HT-29 (cell line): ENCODE measurements at regions not wholly inside any gene's neighbourhood (a gene's known extent, or its start where the extent isn't known, plus 50 kb on each side); places are given as distances from the start of the nearest gene placed in this dataset.
A peak's percentile ranks its signal among the peaks of the same experiment; 100 is the strongest.
"Not testable (repeated sequence)": the region's sequence is repeated elsewhere in the genome, so short reads cannot be mapped to it uniquely, and the experiment has no call there.

Experiments
- DNase-seq: peaks from one replicate; pipeline ENCODE4 v3.0.0-alpha.2; 2015; ENCODE audit warnings: low spot score

DNA sequence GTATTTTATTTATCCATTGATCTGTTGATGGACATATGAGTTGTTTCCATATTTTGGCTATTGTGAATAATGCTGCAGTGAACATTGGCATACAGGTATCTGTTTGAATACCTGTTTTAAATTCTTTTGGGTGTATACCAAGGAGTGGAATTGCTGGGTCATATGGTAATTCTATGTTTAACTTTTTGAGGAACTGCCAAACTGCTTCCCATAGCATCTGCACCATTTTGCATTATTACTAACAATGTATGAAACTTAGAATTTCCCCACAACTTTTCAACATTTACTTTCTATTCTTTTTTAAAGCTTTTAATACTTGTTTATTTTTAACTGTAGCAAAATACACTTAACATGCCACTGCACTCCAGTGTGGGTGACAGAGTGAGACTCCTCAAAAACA, 57.0 kb upstream of the MSN start:
- DNase-seq: no peak

GRCh38 chrX:65610040-65610439, 57.4 kb upstream of the MSN start:
- DNase-seq: no peak

DNA sequence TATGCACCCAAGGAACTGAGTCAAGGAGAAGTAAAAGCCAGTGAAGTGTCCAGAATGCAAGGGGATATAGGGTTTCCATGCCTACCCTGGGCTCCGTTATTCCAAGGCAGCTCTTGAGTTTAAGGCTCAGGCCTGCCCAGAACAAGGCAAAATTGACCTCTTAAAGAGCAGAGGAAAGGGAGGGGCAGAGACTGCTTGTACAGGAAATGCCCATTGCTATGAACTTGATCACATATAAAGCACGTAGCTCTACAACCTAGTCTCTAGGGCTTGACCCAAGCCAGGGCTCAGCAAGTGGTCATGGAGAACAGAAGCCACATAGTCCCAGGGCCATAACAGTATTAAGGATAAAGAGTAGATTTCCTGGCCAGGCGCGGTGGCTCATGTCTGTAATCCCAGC, 58.2 kb upstream of the MSN start:
- no peak for DNase-seq

GRCh38 chrX:65608026-65608425, 59.4 kb upstream of the MSN start:
- peak; percentile 37 for DNase-seq

DNA sequence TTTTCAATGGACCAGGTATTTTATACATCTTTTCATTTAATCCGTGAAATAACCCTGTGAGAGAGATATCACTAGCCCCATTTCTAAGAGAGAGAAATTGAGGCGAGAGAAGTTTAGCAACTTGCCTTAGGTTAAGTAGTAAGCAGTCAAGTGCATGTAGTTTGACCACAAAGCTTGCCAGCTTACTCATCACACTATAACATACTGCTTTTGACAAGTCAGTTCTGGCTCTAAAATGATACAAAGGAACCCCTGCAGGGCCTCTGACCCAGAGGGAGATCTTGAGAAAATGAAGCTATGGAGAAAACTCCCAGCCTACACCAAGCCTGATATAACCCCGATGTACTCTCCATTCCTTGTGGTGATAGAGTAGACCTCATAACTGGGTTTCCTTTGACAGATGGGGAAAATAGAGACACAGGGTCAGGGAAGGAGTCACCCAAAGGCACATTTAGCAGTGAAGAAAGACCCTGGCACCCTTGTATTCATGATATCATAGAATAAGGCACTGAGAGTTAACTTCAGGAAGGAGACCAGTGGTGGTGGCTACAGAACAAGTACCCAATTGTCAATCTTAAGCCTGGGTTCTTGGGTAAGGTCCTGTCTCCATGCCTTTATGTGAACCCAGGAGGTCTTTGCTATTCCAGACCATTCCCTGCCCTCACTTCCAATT, 60.2 kb upstream of the MSN start:
- no peak for DNase-seq

GRCh38 chrX:65602221-65602560, 65.3 kb upstream of the MSN start:
- no peak for DNase-seq

DNA sequence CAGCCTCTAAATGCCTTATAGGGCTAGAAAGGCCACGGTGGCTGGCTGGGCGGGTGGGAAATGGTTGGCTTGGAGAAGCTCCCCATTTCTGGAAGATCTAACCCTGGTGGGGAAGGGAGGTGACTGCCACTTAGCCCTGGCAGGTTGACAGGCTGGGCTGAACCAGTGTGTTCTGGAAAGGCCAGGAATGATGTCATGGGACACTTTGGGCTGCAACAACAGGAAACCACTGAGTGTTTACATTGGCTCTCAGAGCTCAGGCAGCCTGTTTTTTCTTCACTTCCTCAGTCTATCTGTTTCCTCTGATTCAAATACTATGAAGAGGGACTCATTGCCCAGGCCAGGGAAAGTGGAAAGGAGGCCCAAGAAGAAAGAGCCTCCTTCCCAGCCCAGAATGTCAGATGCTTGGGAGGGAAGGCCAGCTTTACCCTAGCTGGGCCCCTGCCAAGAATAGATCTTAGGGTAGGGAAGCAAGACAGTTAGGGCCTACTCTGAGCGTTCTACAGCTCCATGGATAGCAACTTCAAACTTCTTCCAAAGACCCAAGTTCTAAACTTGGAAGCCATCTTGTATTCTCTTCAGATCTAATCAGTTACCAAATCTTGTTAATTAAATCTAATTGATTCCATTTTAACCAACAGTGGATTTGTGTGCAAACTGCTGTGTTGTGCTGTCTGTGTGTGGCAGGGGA, 65.8 kb upstream of the MSN start:
- DNase-seq: peak; percentile 70

DNA sequence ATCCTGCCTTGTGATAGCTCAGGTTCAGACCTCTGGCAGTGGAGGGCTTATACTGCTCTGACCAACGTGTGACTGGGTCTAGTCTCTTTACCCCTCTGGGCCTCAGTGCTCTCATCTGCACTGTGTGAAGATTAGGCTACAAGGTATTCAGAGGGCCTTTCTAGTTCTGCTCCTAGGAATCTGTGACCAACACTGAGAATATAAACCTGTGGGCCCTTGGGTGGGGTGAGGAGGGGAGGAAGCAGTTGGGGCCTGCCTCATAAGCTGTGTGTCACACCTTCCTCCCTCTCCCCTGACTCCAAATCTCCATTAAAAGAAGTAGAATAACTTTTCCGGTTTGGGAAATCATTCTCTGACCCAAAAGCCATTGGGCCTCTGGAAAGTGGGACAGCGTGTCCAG, 66.3 kb upstream of the MSN start:
- peak; percentile 1 for DNase-seq

DNA sequence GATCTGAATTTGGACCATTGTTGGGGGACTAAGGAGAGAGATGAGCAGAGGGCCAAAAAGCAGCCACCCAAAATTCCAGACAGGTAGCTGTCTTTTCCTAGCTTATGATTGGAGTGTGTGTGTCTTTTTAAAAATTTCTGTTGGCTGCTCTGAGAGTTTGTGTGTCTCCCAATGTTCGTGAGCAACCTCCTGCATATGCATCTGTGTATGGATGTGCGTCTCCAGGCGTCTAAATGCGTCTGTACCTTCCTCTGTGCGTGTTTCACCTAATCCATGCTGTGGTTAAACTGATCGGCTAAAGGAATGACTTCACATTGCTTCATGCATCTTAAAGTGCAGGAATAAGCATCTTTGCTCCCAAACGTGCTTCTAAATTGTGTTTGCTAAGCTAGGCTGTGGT, 65.5 kb upstream of the LAS1L start:
- DNase-seq: no peak

DNA sequence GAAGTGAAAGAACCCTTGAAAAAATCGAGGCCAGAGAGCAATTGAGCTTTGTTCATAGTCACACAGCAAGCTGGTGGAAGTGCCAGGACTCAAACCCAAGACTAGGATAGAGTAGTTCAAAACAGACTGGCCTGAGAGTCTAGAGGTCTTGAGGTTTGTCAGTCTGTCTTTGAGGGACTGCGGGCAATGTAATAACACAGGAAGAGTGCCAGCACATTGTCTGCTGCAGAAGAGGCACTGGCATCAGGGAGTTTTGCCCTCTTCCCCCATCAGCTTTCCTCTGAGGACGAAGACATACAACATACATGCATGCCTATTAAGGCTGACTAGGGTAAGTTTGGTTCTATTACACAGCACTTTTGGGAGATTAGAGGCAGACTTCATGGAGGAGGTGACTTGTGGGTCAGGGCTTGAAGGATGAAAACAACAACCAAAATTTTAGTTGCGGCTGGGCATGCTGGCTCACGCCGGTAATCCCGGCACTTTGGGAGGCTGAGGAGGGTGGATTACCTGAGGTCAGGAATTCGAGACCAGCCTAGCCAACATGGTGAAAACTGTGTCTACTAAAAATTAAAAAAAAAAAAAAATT, 64.1 kb upstream of the LAS1L start:
- DNase-seq: no peak

DNA sequence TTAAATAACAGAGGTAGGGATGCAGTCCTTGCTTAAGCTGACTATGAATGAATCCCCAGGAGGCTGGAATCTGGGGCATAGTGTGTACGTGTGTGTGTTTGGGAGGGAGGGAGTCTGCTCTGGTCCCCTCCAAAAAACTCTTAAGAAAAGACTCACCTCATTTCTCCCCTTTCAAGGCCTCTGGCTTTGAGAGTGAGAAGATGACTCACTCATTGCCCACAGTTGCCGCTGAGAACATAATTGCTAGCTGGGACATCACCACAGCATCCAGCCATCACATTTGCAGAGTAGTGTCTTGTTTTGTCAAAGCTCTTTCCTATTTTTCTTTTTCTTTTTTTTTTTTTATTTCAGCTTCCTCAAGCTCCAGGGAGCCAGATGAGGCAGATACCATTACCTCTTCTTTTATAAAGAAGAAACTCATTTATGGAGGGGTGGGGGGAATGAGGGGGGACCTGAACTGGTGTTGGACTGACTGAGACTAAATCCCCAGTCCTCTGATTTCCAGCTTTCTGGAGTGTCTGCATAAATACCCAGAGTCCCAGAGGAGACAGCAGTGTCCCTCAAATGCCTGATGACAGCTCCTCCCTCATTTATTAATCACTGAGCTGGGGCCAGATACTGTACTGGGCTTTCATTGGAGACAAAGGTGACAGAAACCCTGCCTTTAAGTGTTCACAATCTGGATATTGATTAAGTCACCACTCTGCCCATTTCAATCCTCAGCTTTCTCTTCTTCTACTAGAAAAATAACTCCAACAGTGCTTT, 61.9 kb upstream of the LAS1L start:
- peak; percentile 2 for DNase-seq

GRCh38 chrX:65595460-65595876, 60.9 kb upstream of the LAS1L start:
- peak; percentile 99 for DNase-seq

DNA sequence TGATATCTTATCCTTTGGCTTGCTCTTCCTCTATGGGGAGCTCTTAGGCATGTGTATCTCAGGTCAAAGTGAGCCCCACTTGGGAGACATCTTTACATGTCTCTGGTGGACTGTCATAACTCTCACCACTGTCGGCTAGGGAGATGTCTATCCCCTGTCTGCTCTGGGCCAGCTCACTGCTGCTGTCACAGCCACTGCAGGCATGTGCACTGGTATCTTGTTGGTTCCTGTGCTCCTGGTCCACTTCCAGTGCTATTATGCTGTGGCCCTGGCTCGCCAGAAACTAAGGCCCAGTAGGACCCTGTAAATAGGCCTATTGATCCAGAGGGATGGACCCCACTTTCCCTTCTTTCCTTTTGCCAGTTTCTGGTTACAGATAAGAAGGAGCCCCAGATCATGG, 56.6 kb upstream of the LAS1L start:
- no peak for DNase-seq

- no peak for DNase-seq
These were observed 54.7 kb upstream of the LAS1L start for GRCh38 chrX:65589304-65589703.

GRCh38 chrX:65588795-65589194, 54.2 kb upstream of the LAS1L start:
- DNase-seq: no peak

GRCh38 chrX:65587616-65588526, 53.3 kb upstream of the LAS1L start:
- DNase-seq: peak; percentile 74

- DNase-seq: no peak
These were observed 51.9 kb upstream of the LAS1L start for GRCh38 chrX:65586491-65586890.

DNA sequence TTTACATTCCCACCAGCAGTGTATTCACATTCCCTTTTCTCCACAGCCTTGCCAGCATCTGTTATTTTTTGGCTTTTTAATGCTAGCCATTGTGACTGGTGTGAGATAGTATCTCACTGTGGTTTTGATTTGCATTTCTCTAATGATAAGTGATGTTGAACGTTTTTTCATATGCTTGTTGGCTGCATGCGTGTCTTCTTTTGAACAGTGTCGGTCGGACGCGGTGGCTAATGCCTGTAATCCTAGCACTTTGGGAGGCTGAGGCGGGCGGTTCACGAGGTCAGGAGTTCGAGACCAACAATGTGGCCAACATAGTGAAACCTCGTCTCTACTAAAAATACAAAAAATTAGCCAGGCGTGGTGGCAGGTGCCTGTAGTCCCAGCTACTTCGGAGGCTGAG, 50.6 kb upstream of the LAS1L start:
- DNase-seq: not testable (repeated sequence)
